ENCODE measurements at regions not wholly inside any gene's neighbourhood (a gene's known extent, or its start where the extent isn't known, plus 50 kb on each side); places are given as distances from the start of the nearest gene placed in this dataset.
"Not testable (repeated sequence)": the region's sequence is repeated elsewhere in the genome, so short reads cannot be mapped to it uniquely, and the experiment has no call there.

- no peak overlapping the region for H3K27ac Mint-ChIP-seq
- no peak for ATAC-seq (ENCODE audit: low read depth)
- no peak overlapping the region for H3K4me3 Mint-ChIP-seq
- H3K27me3 Mint-ChIP-seq, result no peaks in the 10 kb centered on the region
- CTCF ChIA-PET, result no interaction called here
- POLR2A ChIA-PET, result interaction anchor here (0.7 kb wide), 1 partner anchor 10 kb away, joined by 5 read pairs; no protein-coding TSS in a partner anchor
- peaks cover 3% of the 10 kb centered on the region for H3K4me1 Mint-ChIP-seq
- intact Hi-C loops (cut with micrococcal nuclease), result no loop called here
- no peaks in the 10 kb centered on the region for H3K9me3 Mint-ChIP-seq
- DNase-seq, result no peak
- TF ChIP-seq CTCF (IDR thresholded peaks at IDR 0.05), result no peak
- H3K36me3 Mint-ChIP-seq (ENCODE audit: low read depth), result no peaks in the 10 kb centered on the region
Measured at GRCh38 chr5:124962111-124962510, 215.7 kb upstream of the ZNF608 start.

- H3K27me3 Mint-ChIP-seq, result no peaks in the 10 kb centered on the region
- intact Hi-C loops (cut with micrococcal nuclease), result no loop called here
- DNase-seq (no peak), ATAC-seq (ENCODE audit: low read depth) (no peak)
- ChIA-PET POLR2A (interaction anchor here (0.7 kb wide), 1 partner anchor 11 kb away, joined by 5 read pairs; no protein-coding TSS in a partner anchor), CTCF (interaction anchor here (0.6 kb wide), 2 partner anchors 790 to 1290 kb away, joined by 3 read pairs; no protein-coding TSS in a partner anchor)
- no peaks in the 10 kb centered on the region for H3K9me3 Mint-ChIP-seq
- peaks cover 3% of the 10 kb centered on the region for H3K4me1 Mint-ChIP-seq
- H3K4me3 Mint-ChIP-seq, result no peak overlapping the region
- no peak overlapping the region for H3K27ac Mint-ChIP-seq
- no peaks in the 10 kb centered on the region for H3K36me3 Mint-ChIP-seq (ENCODE audit: low read depth)
- TF ChIP-seq CTCF (IDR thresholded peaks at IDR 0.05), result no peak
Measured at GRCh38 chr5:124962735-124963134, 216.3 kb upstream of the ZNF608 start.

GRCh38 chr5:124963236-124963919 lies 216.9 kb upstream of the ZNF608 start:
- Mint-ChIP-seq H3K27ac (no peak overlapping the region), H3K9me3 (no peaks in the 10 kb centered on the region), H3K36me3 (ENCODE audit: low read depth) (no peaks in the 10 kb centered on the region), H3K4me3 (no peak overlapping the region), H3K27me3 (no peaks in the 10 kb centered on the region), H3K4me1 (peaks cover 3% of the 10 kb centered on the region)
- no peak for DNase-seq
- ChIA-PET POLR2A (interaction anchor here (0.7 kb wide), 1 partner anchor 312 kb away, joined by 3 read pairs; no protein-coding TSS in a partner anchor), CTCF (interaction anchor here (0.6 kb wide), 2 partner anchors 789 to 1291 kb away, joined by 3 read pairs; no protein-coding TSS in a partner anchor)
- TF ChIP-seq CTCF (IDR thresholded peaks at IDR 0.05), result no peak
- no peak for ATAC-seq (ENCODE audit: low read depth)
- intact Hi-C loops (cut with micrococcal nuclease), result no loop called here

- H3K27ac Mint-ChIP-seq; H3K9me3 Mint-ChIP-seq; CTCF ChIA-PET; H3K4me3 Mint-ChIP-seq; intact Hi-C loops (cut with micrococcal nuclease); ATAC-seq (ENCODE audit: low read depth); H3K27me3 Mint-ChIP-seq; DNase-seq; H3K4me1 Mint-ChIP-seq; H3K36me3 Mint-ChIP-seq (ENCODE audit: low read depth); POLR2A ChIA-PET: not testable (repeated sequence)
Measured at GRCh38 chr5:124966741-124967140, 220.3 kb upstream of the ZNF608 start.

- H3K36me3 Mint-ChIP-seq (ENCODE audit: low read depth); intact Hi-C loops (cut with micrococcal nuclease); ATAC-seq (ENCODE audit: low read depth); CTCF ChIA-PET; H3K9me3 Mint-ChIP-seq; POLR2A ChIA-PET; H3K4me3 Mint-ChIP-seq; H3K27ac Mint-ChIP-seq; DNase-seq; H3K27me3 Mint-ChIP-seq: not testable (repeated sequence)
- peaks cover 14% of the 10 kb centered on the region for H3K4me1 Mint-ChIP-seq
Measured at GRCh38 chr5:124970381-124970780, 223.9 kb upstream of the ZNF608 start.

GRCh38 chr5:124972703-124973102 lies 226.3 kb upstream of the ZNF608 start:
- Mint-ChIP-seq H3K4me3 (no peak overlapping the region), H3K27me3 (no peaks in the 10 kb centered on the region), H3K27ac (no peak overlapping the region), H3K9me3 (peaks cover 3% of the 10 kb centered on the region), H3K4me1 (peaks cover 14% of the 10 kb centered on the region), H3K36me3 (ENCODE audit: low read depth) (no peaks in the 10 kb centered on the region)
- intact Hi-C loops (cut with micrococcal nuclease), result no loop called here
- DNase-seq (no peak), ATAC-seq (ENCODE audit: low read depth) (no peak)
- POLR2A ChIA-PET, result no interaction called here
- CTCF ChIA-PET, result no interaction called here
- no peak for TF ChIP-seq CTCF (IDR thresholded peaks at IDR 0.05)
